RKO (cell line): ENCODE measurements at regions not wholly inside any gene's neighbourhood (a gene's known extent, or its start where the extent isn't known, plus 50 kb on each side); places are given as distances from the start of the nearest gene placed in this dataset.
"Not testable (repeated sequence)": the region's sequence is repeated elsewhere in the genome, so short reads cannot be mapped to it uniquely, and the experiment has no call there.

Source experiments
- DNase-seq: peaks from one replicate; pipeline ENCODE4 v3.0.0-alpha.2; 2016; ENCODE audit warnings: low spot score

DNA sequence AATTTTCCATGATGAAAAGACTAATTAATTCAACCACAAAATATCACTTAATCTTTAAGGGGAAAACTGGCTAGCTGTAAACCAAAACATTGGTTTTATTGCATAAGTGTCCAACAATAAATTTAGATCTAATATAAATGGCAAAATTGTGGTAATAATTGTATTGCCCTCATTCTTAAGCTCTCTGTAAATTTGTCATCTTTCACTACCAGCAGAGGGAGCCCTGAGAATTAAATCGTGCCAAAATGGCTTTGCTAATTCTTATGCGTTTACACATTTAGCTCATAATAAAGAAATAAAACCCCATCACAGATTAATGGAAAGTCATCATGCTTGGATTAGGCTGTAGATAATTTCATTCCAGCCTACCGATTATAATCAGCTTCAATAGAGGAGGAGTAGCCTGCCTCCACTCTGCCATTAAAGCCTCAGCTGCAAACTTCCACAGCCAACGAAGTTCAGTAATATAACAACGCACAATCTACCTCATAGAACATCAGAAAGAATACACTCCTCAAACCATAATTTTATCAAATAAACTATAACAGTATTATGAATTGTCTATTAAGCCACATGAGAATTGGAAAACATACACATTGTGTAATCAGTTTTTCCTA is 70.0 kb upstream of the ATP5MC3 start:
- peak; percentile 55 for DNase-seq

DNA sequence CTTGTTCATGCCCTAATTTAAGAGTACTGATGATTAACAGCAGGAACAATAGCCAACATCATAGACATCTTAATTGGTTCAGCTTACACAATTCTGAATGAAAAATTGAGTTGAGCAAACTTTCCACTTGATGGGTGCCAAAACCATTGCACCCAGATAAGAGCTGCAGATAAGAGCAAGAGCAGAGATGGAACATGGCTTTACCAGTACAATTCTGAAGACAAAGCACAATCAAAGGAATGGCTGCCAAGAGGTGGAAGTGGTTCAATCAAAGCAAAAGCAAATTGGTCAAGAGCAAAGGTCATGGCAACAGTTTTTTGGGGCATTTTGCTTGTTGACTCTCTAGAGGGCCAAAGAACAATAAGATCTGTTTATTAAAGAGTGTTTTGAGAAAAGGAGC is 65.6 kb upstream of the ATP5MC3 start:
- DNase-seq = no peak

DNA sequence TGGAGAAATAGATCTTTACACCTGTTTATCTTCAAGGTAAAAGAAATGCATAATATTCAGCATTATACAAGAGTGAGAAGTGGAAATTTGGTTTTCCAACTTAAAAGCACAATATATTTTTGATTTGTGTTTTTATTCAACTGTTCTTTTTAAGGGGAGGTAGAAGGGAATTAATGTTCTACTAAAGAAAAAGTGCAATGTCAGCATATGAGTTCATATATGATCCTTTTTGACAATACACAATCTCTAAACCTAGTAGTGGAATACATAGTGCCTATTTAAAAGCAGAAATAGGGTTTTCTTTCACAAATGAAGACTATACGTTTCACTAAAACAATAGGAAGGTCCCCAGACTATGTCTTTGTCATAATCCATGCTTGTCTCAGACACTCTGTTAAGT is 63.2 kb upstream of the ATP5MC3 start:
- no peak for DNase-seq

DNA sequence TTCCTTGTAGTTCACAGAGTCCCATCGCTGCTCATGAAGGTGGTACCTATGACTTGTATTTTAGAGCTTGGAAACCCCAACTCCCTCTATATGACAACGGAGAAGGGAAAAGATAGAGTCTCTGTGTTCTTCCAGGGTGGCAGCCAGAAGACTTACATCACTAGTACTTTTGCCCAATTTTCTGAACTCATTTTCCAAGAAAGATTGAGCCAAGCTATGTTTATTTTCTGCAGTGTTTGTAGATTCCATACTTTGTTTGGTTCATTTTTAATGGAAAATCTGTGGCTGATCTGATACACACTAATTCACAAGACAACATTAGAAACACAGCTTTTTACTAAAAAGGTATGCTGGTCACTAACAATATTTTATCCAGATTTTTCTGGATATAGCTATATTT is 60.2 kb upstream of the ATP5MC3 start:
- no peak for DNase-seq

DNA sequence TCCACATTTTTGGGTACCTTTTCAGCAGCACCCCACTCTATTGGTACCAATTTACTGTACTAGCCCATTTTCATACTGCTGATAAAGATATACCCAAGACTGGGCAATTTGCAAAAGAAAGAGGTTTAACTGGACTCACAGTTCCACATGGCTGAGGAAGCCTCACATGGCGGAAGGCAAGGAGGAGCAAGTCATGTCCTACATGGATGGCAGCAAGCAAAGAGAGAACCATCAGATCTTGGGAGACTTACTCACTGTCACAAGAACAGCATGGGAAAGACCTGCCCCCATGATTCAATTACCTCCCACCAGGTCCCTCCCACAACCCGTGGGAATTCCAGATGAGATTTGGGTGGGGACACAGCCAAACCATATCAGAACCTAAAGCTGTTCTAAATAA is 58.5 kb upstream of the ATP5MC3 start:
- DNase-seq = not testable (repeated sequence)

DNA sequence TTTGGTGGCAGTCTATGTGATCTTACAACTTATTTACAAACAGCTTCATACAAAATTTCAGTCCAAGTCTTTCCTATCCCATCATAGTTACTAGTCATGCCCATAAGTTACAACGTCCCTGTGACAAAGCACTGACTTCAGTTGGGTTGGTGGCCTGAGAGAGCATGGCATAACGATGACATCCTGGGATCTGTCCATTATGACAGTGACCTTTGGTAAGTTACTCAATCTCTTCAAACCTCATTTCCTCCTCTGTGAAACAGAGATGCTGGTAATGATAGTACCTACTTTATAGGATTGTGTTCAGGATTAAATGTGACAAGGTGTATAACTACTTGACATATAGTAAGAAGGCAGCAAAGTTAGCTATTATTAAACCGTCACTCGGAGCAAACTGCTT is 55.4 kb upstream of the ATP5MC3 start:
- DNase-seq = no peak

DNA sequence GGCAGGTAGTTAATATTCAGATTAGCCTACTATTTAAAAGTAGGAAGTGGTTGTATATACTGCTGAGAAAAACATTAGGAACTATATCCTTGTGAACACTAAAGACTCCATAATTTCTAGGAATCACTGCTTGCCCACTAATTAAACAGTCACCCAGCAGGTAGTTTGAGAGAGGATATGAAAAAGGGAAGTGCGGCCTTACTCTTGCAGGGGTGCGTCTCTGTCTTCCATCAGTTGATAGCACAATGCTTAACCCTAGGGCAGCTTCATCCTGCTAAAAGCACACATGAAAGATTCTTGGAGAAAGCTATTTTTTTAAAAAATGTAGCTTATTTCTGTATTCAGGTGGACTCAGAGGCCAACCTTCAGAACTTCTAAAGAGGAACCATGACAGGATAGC is 53.1 kb upstream of the ATP5MC3 start:
- no peak for DNase-seq

DNA sequence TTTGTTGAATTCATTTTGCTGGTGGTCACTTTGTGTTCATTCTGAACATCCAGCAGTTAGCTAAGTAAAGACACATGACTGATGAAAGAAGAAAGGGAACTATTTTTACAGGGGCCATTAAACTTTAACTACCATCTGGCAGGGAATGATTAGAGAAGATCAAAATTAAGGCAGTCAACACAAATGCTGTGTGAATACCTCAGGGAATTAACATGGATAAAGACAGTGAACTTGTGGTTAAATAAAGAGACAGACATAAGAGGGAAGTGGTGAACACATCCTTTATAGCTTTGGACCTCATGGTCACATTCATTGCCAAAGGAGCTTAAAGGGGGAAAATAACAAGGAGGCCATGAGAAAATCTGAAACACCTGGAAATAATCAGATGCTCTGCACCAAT is 52.6 kb upstream of the ATP5MC3 start:
- no peak for DNase-seq

DNA sequence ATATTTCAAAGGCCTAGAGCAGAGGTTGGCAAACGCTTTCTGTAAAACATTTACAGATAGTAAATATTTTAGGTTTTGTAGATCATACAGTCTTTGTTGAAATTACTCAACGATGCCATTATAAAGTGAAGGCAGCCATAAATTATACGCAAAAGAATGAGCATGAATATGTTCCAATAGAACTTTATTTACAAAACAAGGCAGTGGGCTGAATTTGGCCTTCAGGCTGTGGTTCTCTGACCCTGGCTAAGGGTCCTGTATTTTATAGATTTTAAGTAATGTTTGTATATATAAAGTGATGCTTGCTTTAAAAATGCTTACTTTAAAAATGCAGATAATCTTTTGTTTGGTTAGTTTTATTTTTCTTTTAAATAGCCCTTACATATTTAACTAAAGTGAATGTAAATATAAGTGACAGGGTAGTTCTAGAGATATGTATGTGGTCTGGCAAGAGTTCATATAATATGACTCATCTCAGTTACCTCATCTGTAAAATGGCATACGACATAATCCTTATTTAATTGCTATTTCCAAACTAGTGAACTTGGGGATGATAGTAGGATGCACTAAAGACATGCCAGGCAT is 51.7 kb upstream of the ATP5MC3 start:
- DNase-seq = peak; percentile 66
